ENCODE measurements at regions not wholly inside any gene's neighbourhood (a gene's known extent, or its start where the extent isn't known, plus 50 kb on each side); places are given as distances from the start of the nearest gene placed in this dataset.

DNA sequence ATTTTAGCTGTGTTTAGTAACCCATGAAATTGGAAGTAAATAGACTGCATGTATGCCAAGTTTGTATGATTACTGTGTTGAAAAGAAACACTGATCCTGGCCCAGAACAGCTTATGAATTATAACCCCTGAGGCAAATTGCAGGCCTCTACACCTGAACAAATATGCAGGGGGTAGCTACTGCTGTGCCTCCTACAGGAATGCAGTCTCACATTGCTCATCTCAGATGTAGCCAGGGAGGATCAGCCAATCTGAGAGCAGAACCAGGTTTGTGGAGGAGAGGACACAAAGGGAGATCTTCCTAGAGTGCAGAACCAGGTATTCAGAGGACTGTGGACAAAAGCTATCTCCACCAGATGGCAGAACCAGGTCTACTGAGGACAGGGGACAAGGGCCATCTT lies 442.2 kb upstream of the DDI1 start:
- TF ChIP-seq EZH2 (IDR thresholded peaks at IDR 0.05; ENCODE audit: low read depth) (no peak), CTCF (conservative IDR thresholded peaks at IDR 0.05) (no peak)

Data from PC-9 (cell line).